Motor neuron (in vitro differentiated cells): ENCODE measurements at regions not wholly inside any gene's neighbourhood (a gene's known extent, or its start where the extent isn't known, plus 50 kb on each side); places are given as distances from the start of the nearest gene placed in this dataset.

Experiments used
- ATAC-seq, 8 experiments: fragments of 200-7000 bp; cut with Tn5 transposase; replicated peaks in 6 of 8; 2 replicates each; pipeline ENCODE4 v1.8.0; 2021; ENCODE audit warnings: mild to moderate bottlenecking in 8 of 8, moderate library complexity in 8 of 8
- H3K27ac ChIP-seq, 2 donors: fragments of 250-450 bp; sonication (Bioruptor Pico); 2 replicates each; pipeline ENCODE4 v1.9.0; 2021; ENCODE audit warnings: antibody characterized with exemption in 2 of 2, mild to moderate bottlenecking in 2 of 2, moderate library complexity in 1 of 2
- H3K4me1 ChIP-seq, 2 donors: fragments of 250-450 bp; sonication (Bioruptor Pico); replicated peaks in 1 of 2; 2 replicates each; pipeline ENCODE4 v1.6.1; 2021; ENCODE audit warnings: antibody characterized with exemption in 2 of 2, mild to moderate bottlenecking in 2 of 2, moderate library complexity in 1 of 2
- H3K4me3 ChIP-seq, 5 donors: fragments of 250-450 bp; sonication (Bioruptor Pico); 2 replicates each; pipeline ENCODE4 v1.9.0; 2021; ENCODE audit warnings: antibody characterized with exemption in 5 of 5, mild to moderate bottlenecking in 5 of 5, moderate library complexity in 4 of 5
- WGBS, 10 experiments: fragments of 450-650 bp; shearing (Covaris generic); methylation state at CpG; one replicate each; pipeline ENCODE4 v1.0.0; 2022; 5-methylcytosine and 5-hydroxymethylcytosine counted together
- in situ Hi-C, 9 experiments: fragments of 400-800 bp; cut with MboI; loops; one replicate each; pipeline ENCODE4 v1.15.0; 2021; ENCODE audit warnings: low sequenced_read_pairs in 9 of 9, low pct_unique_long_range_greater_than_20kb in 2 of 9; ENCODE audit not compliant: unreplicated experiment in 9 of 9

- Histone ChIP-seq H3K4me3 (no peak overlapping the region), H3K27ac (no peak overlapping the region), H3K4me1 (peaks cover 0 to 7% of the 10 kb centered on the region in 2 donors)
- 30 to 91% (median 78%) methylated on average over 1 to 5 of the region's 7 CpGs; no CpG with 5 or more reads in 4 of the 10 experiments for WGBS, 10 experiments
- in situ Hi-C loops: loop anchor here in 1 of 9 experiments (25.0 kb wide), 2 partner anchors 236 to 386 kb away; partner anchors contain the start of genes DHRS7B and MAP2K3
- peak in 6 of 8 experiments; percentile 28 to 76 (median 48) for ATAC-seq
Observed at GRCh38 chr17:21523497-21524210, 147.5 kb downstream of the KCNJ12 start.

GRCh38 chr17:21524211-21524591 lies 148.0 kb downstream of the KCNJ12 start:
- H3K27ac ChIP-seq: no peak overlapping the region
- WGBS, 10 experiments: 20 to 93% (median 82%) methylated on average over 1 to 9 of the region's 12 CpGs; no CpG with 5 or more reads in 2 of the 10 experiments
- no peak overlapping the region for H3K4me3 ChIP-seq
- in situ Hi-C loops: loop anchor here in 1 of 9 experiments (25.0 kb wide), 2 partner anchors 237 to 387 kb away; partner anchors contain the start of genes DHRS7B and MAP2K3
- H3K4me1 ChIP-seq: peaks cover 0 to 7% of the 10 kb centered on the region in 2 donors
- ATAC-seq: no peak

DNA sequence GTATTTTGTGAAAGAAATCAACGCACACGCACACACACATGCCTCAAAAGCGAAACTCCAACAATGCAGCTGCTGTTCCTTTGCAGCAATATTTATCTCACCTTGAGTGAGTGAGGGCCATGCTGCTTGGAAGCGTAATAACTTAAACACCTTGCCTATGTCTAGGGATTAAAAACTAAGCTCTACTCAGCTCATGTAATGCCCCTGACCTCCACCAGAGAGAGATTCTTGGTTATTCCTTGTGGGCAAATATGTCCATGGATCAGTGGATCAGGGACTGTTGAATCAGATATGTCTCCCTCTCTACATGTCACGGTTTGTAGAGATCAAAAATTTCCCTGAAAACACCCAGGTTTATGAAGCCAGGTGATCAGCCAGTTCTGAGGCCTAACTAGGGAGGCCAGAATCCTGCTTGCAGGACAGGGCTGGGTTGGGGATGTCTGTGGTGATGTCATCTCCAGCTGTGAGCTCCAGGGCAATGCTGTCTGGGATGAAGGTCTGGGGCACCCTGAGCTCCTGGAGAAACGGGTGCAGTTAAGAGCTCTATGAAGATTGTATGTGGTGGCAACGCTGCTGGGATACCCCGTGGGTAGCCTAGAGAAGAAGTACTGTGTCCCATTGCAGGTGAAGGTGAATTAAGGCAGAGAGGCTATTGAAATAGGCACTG lies 149.4 kb downstream of the KCNJ12 start:
- H3K4me3 ChIP-seq: no peak overlapping the region
- ATAC-seq: peak; percentile 34 to 72 (median 53)
- in situ Hi-C loops: no loop called here
- peaks cover 0 to 7% of the 10 kb centered on the region in 2 donors for H3K4me1 ChIP-seq
- no peak overlapping the region for H3K27ac ChIP-seq
- 62 to 92% (median 77%) methylated on average over 2 to 6 of the region's 8 CpGs for WGBS, 10 experiments

DNA sequence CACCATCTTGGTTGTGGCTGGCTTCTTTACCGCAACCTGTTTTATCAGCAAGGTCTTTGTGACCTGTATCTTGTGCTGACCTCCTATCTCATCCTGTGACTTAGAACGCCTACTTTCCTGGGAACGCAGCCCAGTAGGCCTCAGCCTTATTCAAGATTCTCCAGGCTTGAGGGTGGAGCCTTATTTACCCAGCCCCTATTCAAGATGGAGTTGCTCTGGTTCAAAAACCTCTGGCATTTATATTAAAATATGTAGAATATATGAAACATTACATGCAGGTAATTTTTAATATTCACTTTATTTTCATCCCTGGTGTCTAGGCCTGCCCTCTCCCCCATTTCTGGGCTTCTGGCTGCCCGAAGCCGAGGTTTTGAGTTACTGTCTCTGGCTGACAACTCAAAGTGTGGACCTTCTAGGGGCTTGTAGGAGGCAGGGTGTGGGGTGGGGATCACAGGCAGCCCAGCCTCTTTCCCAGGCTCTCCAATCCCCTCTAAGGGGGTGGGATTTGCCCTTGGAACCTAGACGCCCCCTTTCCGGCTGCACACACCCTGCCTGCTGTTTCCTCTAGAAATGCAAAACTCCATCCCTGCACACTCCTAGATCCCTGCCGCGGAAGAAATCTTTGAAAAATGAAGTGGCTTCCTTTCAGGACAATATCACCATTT lies 152.0 kb downstream of the KCNJ12 start:
- Histone ChIP-seq H3K27ac (no peak overlapping the region), H3K4me1 (peaks cover 0 to 7% of the 10 kb centered on the region in 2 donors), H3K4me3 (no peak overlapping the region)
- peak in 2 of 8 experiments; percentile 15 to 22 for ATAC-seq
- in situ Hi-C loops: no loop called here
- 65 to 100% (median 85%) methylated on average over 1 to 9 of the region's 9 CpGs; no CpG with 5 or more reads in 1 of the 10 experiments for WGBS, 10 experiments

DNA sequence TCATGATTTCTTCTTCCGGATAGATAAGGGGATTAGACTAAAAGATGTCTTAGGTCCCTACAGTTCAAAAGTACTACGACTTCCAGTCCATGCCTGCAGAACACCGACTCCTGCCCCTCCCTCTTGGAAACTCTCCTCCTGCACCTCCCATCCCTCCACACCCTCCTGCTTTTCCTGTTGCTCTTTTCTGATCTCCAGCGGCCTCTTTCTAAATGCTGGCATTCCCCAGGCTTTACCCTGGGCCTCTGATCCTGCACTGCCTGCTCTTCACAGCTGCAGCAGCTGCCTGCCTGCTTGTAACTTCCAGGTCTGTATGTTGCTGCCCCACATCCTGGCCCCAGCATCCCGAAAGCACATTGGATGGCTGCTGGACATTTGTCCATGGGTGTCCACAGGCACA lies 154.2 kb downstream of the KCNJ12 start:
- Histone ChIP-seq H3K27ac (no peak overlapping the region), H3K4me1 (no peaks in the 10 kb centered on the region), H3K4me3 (no peak overlapping the region)
- in situ Hi-C loops: no loop called here
- peak in 2 of 8 experiments; percentile 31 to 73 for ATAC-seq
- 26 to 100% (median 75%) methylated on average over 1 to 4 of the region's 5 CpGs; no CpG with 5 or more reads in 3 of the 10 experiments for WGBS, 10 experiments

DNA sequence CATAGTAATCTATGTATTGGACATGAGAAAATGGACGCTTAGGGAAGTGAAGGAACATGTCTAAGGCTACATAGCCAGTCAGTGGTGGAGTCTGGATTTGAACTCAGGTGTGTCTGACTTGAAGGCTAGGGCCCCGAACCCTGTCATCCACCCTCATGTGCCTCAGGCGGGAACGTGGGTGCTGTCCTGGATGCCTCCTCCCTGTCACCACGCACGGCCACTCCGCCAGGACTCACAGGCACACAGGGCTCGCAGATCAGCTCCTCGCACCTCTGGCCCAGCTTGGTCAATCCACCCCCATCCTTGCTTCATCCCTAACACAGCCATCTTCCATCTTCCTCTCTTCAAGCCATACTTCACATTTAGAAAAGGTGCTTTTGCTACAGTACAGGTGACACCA lies 154.7 kb downstream of the KCNJ12 start:
- ATAC-seq: no peak
- Histone ChIP-seq H3K4me1 (no peaks in the 10 kb centered on the region), H3K4me3 (no peak overlapping the region), H3K27ac (no peak overlapping the region)
- WGBS, 10 experiments: 70 to 100% (median 88%) methylated on average over 1 to 6 of the region's 9 CpGs; no CpG with 5 or more reads in 4 of the 10 experiments
- in situ Hi-C loops: no loop called here

GRCh38 chr17:21532763-21533385 lies 156.7 kb downstream of the KCNJ12 start:
- WGBS, 10 experiments: 67 to 89% (median 84%) methylated on average over 2 to 8 of the region's 9 CpGs; no CpG with 5 or more reads in 3 of the 10 experiments
- H3K27ac ChIP-seq: no peak overlapping the region
- H3K4me3 ChIP-seq: no peak overlapping the region
- ATAC-seq: no peak
- no peaks in the 10 kb centered on the region for H3K4me1 ChIP-seq
- in situ Hi-C loops: no loop called here

DNA sequence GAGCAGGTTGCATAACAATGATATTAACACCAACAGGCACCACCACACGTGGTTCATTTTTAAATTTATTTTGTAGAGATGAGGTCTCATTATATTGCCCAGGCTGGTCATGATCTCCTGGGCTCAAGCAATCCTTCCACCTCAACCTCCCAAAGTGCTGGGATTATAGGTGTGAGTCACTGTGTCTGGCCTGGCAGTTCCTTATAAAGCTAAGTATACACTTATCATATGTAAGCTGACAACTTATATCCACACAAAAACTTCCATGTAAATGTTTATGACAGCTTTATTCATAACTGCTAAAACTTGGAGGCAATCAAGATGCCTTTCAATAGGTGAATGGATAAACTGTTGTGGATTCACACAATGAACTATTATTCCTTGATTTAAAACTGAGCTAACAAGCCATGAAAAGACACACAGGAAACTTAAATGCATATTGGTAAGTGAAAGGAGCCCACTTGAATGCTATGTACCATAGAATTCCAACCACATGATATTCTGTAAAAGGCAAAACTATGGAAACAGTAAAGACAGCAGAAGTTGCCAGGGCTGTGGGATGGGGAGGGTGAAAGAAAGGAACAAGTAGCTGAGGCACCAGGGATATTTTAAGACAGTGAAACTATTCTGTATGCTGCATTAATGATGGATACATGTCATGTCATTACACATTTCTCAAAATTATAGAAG lies 156.5 kb upstream of the KCNJ18 start:
- in situ Hi-C loops: no loop called here
- peak in 1 of 8 experiments; percentile 83 for ATAC-seq
- 25 to 83% (median 67%) methylated on average over 1 of the region's 1 CpG; no CpG with 5 or more reads in 5 of the 10 experiments for WGBS, 10 experiments
- no peak overlapping the region for H3K4me3 ChIP-seq
- H3K27ac ChIP-seq: no peak overlapping the region
- H3K4me1 ChIP-seq: no peaks in the 10 kb centered on the region

GRCh38 chr17:21537302-21537701 lies 155.0 kb upstream of the KCNJ18 start:
- Histone ChIP-seq H3K4me3 (no peak overlapping the region), H3K4me1 (no peaks in the 10 kb centered on the region), H3K27ac (no peak overlapping the region)
- no peak for ATAC-seq
- WGBS, 10 experiments: 57 to 100% (median 88%) methylated on average over 1 to 2 of the region's 2 CpGs
- in situ Hi-C loops: no loop called here

GRCh38 chr17:21538615-21539014 lies 153.7 kb upstream of the KCNJ18 start:
- Histone ChIP-seq H3K27ac (no peak overlapping the region), H3K4me1 (no peaks in the 10 kb centered on the region), H3K4me3 (no peak overlapping the region)
- WGBS, 10 experiments: 82 to 100% (median 100%) methylated on average over 1 of the region's 1 CpG; no CpG with 5 or more reads in 2 of the 10 experiments
- in situ Hi-C loops: no loop called here
- no peak for ATAC-seq

- WGBS, 10 experiments: 0 to 53% (median 36%) methylated on average over 1 to 2 of the region's 2 CpGs; no CpG with 5 or more reads in 1 of the 10 experiments
- ATAC-seq: no peak
Observed at GRCh38 chr17:21539146-21539545, 153.2 kb upstream of the KCNJ18 start.

DNA sequence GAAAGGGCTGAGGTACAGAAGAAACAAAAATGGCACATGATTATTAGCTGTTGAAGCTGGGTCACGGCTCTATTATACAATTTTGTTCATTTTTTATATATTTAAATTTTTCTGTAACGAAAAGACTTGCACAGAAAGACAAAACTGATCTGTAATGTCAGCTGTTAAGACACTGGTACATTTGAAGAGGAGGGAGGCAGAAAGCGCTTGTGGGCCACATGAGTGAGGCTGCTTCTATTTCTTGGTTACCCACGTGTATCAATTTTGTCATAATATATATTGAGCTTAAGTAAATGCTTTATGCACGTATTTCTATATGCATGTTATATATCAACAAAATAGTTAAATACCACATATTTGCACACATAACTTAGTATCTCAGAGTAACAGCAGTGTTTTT lies 151.8 kb upstream of the KCNJ18 start:
- H3K4me1 ChIP-seq: no peaks in the 10 kb centered on the region
- no peak for ATAC-seq
- no peak overlapping the region for H3K27ac ChIP-seq
- no peak overlapping the region for H3K4me3 ChIP-seq
- WGBS, 10 experiments: 68 to 100% (median 94%) methylated on average over 2 to 5 of the region's 5 CpGs
- in situ Hi-C loops: no loop called here

More at GRCh38 chr17:21539146-21539545, 153.2 kb upstream of the KCNJ18 start:
- no peaks in the 10 kb centered on the region for H3K4me1 ChIP-seq
- no peak overlapping the region for H3K27ac ChIP-seq
- in situ Hi-C loops: no loop called here
- H3K4me3 ChIP-seq: no peak overlapping the region
